Heart left ventricle (tissue), 13 donors: ENCODE measurements at regions not wholly inside any gene's neighbourhood (a gene's known extent, or its start where the extent isn't known, plus 50 kb on each side); places are given as distances from the start of the nearest gene placed in this dataset.

Source experiments
- POLR2A ChIP-seq, 2 donors: fragments of 450-650 bp; IDR thresholded peaks; one replicate each; pipeline ENCODE4 v1.6.1; 2017; ENCODE audit warnings: antibody characterized with exemption in 2 of 2, mild to moderate bottlenecking in 2 of 2, moderate library complexity in 2 of 2
- TF ChIP-seq, protein P1 (sequence below), 12 donors: fragments of 200-600 bp; sonication (generic) in 4 of 12; IDR thresholded peaks; one replicate each; pipeline versions ENCODE4 v1.5.0 to v1.8.0; 2018 to 2022; ENCODE audit warnings: antibody characterized with exemption in 12 of 12, mild to moderate bottlenecking in 5 of 12
- donor health status: ischemic (EF 13 %, LVEDD 7.1; RV severe dilation, severe dysfunction).
- donor health status: DM: no; HTN: yes; CAD: no.
- donor health status: DM: no; HTN: no; CAD: no.
- donor health status: ischemic (EF 25% LVEDD 6.9; RV normal size, moderate dysfunction).
- donor health status: ischemic (EF 25% LVEDD 5.7; RV mildly dilated, moderate dysfunction).
- donor health status: ischemic (EF 35%, LVEDD 5.7; RV mildly dilated, moderate dysfunction).
- donor health status: nonischemic (EF 11% LVEDD 7.7; RV severe dilation, severe dysfunction).
- donor health status: DM: yes; HTN: yes; CAD: no.
- donor health status: PGD.
- donor health status: ischemic (EF 29% LVEDD 5.4; RV normal size, mild dysfunction).
- donor health status: nonischemic (EF 23%, LVEDD 6.1; RV moderate dilation, normal function).

DNA sequence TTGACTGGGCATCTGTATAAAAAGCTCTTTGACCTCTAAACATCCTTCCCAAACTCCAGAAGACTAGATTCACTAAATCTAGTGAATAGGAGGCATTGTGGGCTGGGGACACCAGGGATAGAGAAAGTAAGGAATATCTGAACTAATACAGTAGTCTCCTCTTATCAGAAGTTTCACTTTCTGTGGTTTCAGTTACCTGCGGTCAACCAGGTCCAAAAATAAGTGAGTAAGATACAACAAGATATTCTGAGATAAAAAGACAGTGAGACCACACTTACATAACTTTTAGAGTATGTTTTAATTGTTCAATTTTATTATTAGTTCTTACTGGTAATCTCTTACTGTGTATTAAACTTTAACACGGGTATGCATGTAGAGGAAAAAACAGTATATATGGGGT is 376.5 kb downstream of the HNRNPD start:
- TF ChIP-seq, protein P1, sequence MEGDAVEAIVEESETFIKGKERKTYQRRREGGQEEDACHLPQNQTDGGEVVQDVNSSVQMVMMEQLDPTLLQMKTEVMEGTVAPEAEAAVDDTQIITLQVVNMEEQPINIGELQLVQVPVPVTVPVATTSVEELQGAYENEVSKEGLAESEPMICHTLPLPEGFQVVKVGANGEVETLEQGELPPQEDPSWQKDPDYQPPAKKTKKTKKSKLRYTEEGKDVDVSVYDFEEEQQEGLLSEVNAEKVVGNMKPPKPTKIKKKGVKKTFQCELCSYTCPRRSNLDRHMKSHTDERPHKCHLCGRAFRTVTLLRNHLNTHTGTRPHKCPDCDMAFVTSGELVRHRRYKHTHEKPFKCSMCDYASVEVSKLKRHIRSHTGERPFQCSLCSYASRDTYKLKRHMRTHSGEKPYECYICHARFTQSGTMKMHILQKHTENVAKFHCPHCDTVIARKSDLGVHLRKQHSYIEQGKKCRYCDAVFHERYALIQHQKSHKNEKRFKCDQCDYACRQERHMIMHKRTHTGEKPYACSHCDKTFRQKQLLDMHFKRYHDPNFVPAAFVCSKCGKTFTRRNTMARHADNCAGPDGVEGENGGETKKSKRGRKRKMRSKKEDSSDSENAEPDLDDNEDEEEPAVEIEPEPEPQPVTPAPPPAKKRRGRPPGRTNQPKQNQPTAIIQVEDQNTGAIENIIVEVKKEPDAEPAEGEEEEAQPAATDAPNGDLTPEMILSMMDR (IDR thresholded peaks at IDR 0.05) = no peak
- no peak for TF ChIP-seq POLR2A (IDR thresholded peaks at IDR 0.05)
